Ectodermal cell (in vitro differentiated cells): ENCODE measurements at regions not wholly inside any gene's neighbourhood (a gene's known extent, or its start where the extent isn't known, plus 50 kb on each side); places are given as distances from the start of the nearest gene placed in this dataset.

Experiments
- H3K27ac ChIP-seq: 2 replicates; pipeline ENCODE4 v1.7.0; 2013; ENCODE audit warnings: mild to moderate bottlenecking, low read depth, low read length; ENCODE audit not compliant: insufficient read depth, poor library complexity, severe bottlenecking
- H3K27me3 ChIP-seq: 2 replicates; pipeline ENCODE4 v1.7.0; 2013; ENCODE audit warnings: mild to moderate bottlenecking, low read length; ENCODE audit not compliant: insufficient read depth, control insufficient read depth, poor library complexity, severe bottlenecking
- H3K36me3 ChIP-seq: one replicate; pipeline ENCODE4 v1.7.0; 2013; ENCODE audit warnings: low read length; ENCODE audit not compliant: control insufficient read depth, insufficient read depth
- H3K4me1 ChIP-seq: one replicate; pipeline ENCODE4 v1.7.0; 2013; ENCODE audit warnings: low read length; ENCODE audit not compliant: control insufficient read depth, insufficient read depth
- H3K4me3 ChIP-seq: 2 replicates; pipeline ENCODE4 v1.7.0; 2013; ENCODE audit warnings: low read depth, low read length, control low read depth; ENCODE audit not compliant: insufficient read depth
- H3K9me3 ChIP-seq: 2 replicates; pipeline ENCODE4 v1.7.0; 2013; ENCODE audit warnings: mild to moderate bottlenecking, low read length, moderate library complexity; ENCODE audit not compliant: control insufficient read depth
- WGBS, 2 experiments: methylation state at CpG; one replicate each; pipeline ENCODE4 v1.1.7; 2013; ENCODE audit warnings: missing lambda C conversion rate in 2 of 2; 5-methylcytosine and 5-hydroxymethylcytosine counted together

DNA sequence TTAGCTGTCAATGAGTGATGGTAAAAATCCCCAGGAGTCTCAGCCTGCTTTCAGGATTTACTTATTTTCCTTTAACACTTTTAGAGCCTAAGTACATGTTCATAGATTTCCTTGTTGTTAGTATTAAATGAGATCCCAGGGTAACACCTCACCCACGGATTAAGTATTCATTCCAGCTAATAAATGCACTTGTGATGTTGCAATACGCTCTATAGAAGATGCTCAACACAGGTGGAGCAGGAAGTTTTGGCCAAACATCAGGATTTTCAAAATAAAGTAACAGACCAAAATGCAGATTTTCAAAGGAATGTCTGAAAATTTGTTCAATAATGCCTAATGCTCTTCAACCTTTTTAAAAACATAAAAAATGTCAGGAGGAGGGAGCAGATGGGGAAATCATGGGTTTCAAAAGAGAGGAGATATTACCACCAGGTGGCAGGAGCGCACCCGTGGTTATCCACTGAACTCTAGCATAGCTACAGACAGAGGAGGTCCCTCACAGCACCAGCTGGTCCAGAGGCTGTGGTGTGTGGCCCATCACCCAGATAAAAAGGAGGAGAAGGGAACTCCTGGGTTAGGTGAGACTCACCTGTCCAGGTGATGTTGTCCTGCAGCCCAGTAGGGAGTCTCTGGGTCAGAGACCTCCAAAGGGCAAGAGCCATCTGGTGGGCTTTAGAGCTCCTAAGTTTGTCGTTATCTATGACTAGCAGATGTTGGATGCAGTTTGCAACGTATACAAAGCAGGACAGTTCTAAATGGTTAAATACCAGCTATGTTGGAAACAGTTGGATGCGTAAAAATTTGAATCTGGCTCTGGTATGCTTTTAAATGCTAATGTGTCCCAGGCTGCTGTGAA lies 1158.4 kb upstream of the TMEM132C start:
- Histone ChIP-seq H3K4me3 (no peak overlapping the region), H3K4me1 (no peaks in the 10 kb centered on the region), H3K9me3 (no peaks in the 10 kb centered on the region), H3K27ac (no peak overlapping the region), H3K36me3 (no peaks in the 10 kb centered on the region), H3K27me3 (no peaks in the 10 kb centered on the region)
- WGBS, 2 experiments = 58 to 60% methylated on average over 7 of the region's 7 CpGs

DNA sequence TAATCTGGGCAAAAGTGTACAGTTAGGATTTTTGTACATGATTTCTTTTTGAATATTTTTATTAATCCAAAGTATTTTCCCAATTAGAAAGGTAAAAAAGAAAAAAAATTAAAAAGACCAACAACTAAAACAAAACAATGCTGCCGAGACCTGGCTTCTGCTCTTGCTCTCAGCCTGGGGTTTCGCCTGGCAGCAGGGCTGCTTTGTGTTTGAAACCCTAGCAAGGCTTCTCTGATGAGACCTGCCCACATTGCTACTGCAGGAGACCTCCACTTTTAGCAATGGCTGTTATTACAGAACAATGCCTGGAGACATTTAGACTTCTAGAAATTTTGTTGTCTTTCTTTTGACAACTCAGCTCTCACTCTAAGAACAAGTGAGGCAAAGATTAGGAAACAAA lies 1153.0 kb upstream of the TMEM132C start:
- no peaks in the 10 kb centered on the region for H3K4me1 ChIP-seq
- no peak overlapping the region for H3K4me3 ChIP-seq
- H3K27ac ChIP-seq = no peak overlapping the region
- H3K9me3 ChIP-seq = no peaks in the 10 kb centered on the region
- no peaks in the 10 kb centered on the region for H3K27me3 ChIP-seq
- H3K36me3 ChIP-seq = no peaks in the 10 kb centered on the region
- WGBS, 2 experiments = 11 to 25% methylated on average over 2 of the region's 2 CpGs

DNA sequence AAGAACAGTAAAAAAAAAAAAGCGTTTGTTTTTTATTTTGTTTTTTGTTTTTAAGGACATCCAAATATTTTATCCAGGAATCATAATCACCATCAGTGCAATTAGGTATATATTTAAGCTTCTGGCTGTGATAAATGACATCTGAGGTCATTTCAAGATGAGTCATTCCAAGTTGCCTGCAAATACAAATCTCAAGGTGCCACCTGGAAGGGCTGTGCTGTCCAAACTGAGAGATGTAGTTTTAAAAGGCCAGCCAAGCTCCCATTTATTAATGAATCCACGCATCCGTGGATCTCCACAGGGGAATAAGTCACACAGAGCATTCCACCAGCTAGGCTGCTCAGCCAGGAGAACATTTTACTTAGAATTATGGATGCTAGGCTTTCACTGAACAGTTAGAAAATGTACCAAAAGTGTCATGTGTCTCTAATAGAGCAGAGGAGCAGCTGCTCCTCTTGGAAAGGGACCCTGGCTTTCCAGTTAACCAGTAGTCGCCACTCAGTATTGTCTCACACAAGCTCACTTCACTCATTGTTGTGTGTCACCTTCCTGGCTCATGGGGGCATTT lies 1151.4 kb upstream of the TMEM132C start:
- no peak overlapping the region for H3K27ac ChIP-seq
- no peaks in the 10 kb centered on the region for H3K36me3 ChIP-seq
- no peaks in the 10 kb centered on the region for H3K9me3 ChIP-seq
- no peaks in the 10 kb centered on the region for H3K27me3 ChIP-seq
- H3K4me3 ChIP-seq = no peak overlapping the region
- no peaks in the 10 kb centered on the region for H3K4me1 ChIP-seq
- WGBS, 2 experiments = 90 to 94% methylated on average over 3 of the region's 4 CpGs

DNA sequence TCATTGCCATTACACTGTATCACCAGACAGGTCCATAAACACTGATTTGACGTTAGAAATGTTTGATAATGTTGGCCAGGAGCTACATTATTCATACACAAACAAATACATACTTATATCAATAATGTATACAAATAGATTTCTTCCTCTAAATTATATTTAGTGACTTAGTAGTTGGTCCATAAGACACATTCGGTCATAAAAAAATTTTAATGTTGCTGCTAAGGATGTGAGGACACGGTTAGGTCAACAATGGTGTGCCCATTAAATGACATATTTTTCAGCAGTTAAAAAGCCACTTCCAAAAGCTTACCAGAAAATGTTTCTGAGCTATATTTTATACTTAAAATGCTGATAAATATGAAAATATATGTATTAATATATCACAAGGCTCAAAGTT lies 1148.7 kb upstream of the TMEM132C start:
- Histone ChIP-seq H3K36me3 (no peaks in the 10 kb centered on the region), H3K27ac (no peak overlapping the region), H3K4me3 (no peak overlapping the region), H3K9me3 (no peaks in the 10 kb centered on the region), H3K4me1 (no peaks in the 10 kb centered on the region), H3K27me3 (no peaks in the 10 kb centered on the region)
- 100% methylated on average over 1 to 3 of the region's 3 CpGs for WGBS, 2 experiments

DNA sequence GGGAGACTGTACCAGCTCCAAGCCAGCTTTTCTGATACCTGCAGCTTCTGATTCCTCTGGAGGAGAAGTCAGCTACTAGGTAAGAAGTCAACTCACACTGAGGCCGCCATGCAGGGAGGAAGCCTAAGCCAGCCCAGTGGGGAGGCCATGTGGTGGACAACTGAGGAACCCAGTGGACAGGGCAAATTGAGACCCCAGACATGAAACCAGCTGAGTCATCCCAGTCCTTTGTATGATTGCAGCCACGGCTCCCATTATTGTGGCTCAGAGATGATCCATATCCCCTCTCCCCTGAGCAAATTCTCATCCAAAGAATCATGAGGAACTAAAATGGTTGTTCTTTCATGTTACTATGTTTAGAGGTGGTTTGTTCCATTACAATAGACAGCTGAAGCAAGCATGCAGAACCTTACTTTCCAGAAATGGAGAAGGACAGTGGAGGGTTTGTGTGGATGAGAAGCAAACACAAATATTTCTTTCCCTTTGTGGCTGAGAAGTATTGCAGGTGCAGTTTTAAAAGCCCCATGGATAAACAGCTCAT lies 1147.3 kb upstream of the TMEM132C start:
- Histone ChIP-seq H3K9me3 (no peaks in the 10 kb centered on the region), H3K27me3 (no peaks in the 10 kb centered on the region), H3K27ac (no peak overlapping the region), H3K36me3 (no peaks in the 10 kb centered on the region), H3K4me1 (no peaks in the 10 kb centered on the region), H3K4me3 (no peak overlapping the region)
- 92 to 94% methylated on average over 2 of the region's 2 CpGs for WGBS, 2 experiments

DNA sequence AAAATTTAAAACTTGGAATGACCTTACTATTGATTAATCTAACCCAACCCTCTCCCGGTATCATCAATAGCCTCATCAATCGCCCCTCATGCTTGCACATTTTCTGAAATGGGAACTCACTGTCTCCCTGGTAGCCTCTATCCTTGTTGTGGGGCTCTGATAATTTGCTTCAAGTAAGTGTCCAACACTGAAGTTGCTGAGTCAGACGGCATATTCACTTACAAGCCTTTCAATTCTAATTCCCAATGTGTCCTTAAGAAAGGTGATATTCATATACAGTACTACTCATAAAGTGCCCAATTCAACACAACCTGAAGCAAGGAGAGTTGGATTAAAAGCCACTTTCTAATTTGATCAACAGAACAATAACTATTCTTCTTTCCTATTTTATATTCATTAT lies 1146.1 kb upstream of the TMEM132C start:
- Histone ChIP-seq H3K27me3 (no peaks in the 10 kb centered on the region), H3K9me3 (no peaks in the 10 kb centered on the region), H3K36me3 (no peaks in the 10 kb centered on the region), H3K27ac (no peak overlapping the region), H3K4me1 (no peaks in the 10 kb centered on the region), H3K4me3 (no peak overlapping the region)
- 94 to 96% methylated on average over 3 of the region's 3 CpGs for WGBS, 2 experiments

DNA sequence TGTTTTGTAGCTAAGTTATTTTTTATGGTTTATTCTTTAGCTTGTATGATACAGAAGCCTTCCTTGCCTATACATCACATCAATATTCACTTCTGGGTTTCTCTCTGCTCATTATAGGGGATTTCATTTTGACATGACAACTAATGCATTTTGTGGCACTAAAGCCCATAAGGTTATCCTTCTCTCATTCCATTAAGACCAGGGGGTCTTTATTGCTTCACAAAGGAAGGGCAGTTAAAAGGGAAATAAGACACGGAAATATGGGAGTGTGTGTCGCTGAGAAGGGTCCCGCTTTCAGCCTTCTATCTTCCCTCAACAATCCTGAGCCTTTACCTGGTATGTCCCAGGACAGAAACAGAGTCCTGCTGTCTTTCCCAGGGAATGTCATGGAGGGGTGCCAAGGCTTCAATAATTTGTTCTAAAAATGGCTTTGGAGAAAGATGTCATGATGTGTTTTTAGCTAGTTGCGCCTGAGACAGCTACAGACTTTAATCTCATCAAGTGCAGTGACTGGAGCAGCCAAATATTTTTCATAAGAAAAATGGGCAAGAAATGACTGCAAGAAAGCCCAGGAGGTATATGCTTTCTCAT lies 1145.4 kb upstream of the TMEM132C start:
- Histone ChIP-seq H3K9me3 (no peaks in the 10 kb centered on the region), H3K4me3 (no peak overlapping the region), H3K36me3 (no peaks in the 10 kb centered on the region), H3K27me3 (no peaks in the 10 kb centered on the region), H3K27ac (no peak overlapping the region), H3K4me1 (no peaks in the 10 kb centered on the region)
- 75 to 91% methylated on average over 4 of the region's 4 CpGs for WGBS, 2 experiments

DNA sequence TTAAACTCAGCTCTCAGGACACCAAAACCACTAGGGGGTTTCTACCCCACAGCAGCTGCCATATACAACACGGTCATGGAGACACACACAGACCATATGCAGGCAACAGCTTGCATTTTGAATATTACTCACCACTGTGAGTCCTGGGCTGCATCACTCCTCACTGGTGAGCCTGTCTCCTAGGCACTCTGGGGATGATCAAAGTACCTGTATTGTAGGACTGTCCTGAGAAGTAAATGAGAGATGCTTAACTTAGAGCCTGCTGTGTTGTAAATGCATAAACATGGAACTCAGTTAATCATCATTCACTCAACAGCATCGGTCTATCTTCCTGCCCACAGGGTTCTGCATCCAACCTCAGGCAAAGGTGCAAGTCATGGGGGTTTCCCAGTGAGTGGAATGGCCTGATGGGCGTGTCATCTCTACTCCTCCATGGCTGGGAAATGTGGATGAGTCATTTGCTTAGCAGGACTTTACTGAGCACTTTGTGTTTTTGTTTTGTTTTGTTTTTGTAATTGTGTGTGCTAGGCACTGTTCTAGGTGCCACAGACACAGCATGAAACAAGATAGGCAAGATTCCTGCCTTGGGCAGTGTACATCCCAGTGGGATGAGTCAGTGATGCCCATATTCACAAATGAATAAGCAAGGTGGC lies 1141.2 kb upstream of the TMEM132C start:
- no peak overlapping the region for H3K4me3 ChIP-seq
- no peaks in the 10 kb centered on the region for H3K27me3 ChIP-seq
- no peaks in the 10 kb centered on the region for H3K36me3 ChIP-seq
- no peaks in the 10 kb centered on the region for H3K9me3 ChIP-seq
- no peaks in the 10 kb centered on the region for H3K4me1 ChIP-seq
- 88 to 89% methylated on average over 3 of the region's 3 CpGs for WGBS, 2 experiments
- no peak overlapping the region for H3K27ac ChIP-seq

DNA sequence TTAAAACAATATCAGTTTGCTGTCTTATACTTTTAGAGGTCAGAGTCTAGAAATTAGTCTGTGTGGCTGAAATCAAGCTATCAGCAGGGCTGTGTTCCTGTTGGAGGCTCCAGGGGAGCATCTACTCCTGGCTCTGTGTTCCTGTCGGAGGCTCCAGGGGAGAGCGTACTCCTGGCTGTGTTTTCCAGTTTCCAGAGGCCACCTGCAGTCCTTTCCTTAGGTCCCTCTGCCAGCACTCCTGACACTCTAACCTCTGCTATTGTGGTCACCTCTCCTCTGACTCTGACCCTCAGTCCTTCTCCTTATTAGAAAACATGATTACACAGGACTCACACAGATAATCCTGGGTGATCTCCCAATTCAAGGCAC lies 1140.7 kb upstream of the TMEM132C start:
- H3K36me3 ChIP-seq = no peaks in the 10 kb centered on the region
- no peaks in the 10 kb centered on the region for H3K27me3 ChIP-seq
- H3K4me1 ChIP-seq = no peaks in the 10 kb centered on the region
- no peaks in the 10 kb centered on the region for H3K9me3 ChIP-seq
- H3K27ac ChIP-seq = no peak overlapping the region
- 89 to 91% methylated on average over 2 of the region's 2 CpGs for WGBS, 2 experiments
- H3K4me3 ChIP-seq = no peak overlapping the region

DNA sequence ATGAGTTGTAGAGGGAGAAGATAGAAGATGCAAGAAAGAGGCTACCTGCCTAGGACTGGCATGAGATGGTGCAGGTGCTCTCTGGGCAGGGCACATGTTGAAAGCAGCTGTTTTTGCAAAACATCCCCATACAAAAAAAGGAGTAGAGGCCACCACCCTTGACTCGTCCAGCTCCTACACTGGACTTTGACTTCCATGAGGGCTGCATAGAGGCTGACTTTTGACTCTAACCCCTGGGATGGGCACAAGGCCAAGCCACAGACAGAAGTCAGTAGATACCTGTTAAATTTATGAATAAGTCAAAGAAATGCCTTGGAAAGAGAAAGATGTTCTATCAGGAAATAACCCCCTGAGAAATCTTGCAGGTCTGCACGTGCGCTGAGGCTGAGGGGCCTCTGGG lies 1139.1 kb upstream of the TMEM132C start:
- Histone ChIP-seq H3K4me1 (no peaks in the 10 kb centered on the region), H3K4me3 (no peak overlapping the region), H3K9me3 (no peaks in the 10 kb centered on the region), H3K36me3 (no peaks in the 10 kb centered on the region), H3K27ac (no peak overlapping the region), H3K27me3 (no peaks in the 10 kb centered on the region)
- 93 to 96% methylated on average over 3 of the region's 3 CpGs for WGBS, 2 experiments
